Stimulated activated CD8-positive, alpha-beta memory T cell treated with anti-CD3 and anti-CD28 coated beads, Interleukin-12 subunit alpha, Interleukin-12 subunit beta, amount 100 ng/mL, for 4 hours (primary cell): ENCODE measurements at regions not wholly inside any gene's neighbourhood (a gene's known extent, or its start where the extent isn't known, plus 50 kb on each side); places are given as distances from the start of the nearest gene placed in this dataset.
"Not testable (repeated sequence)": the region's sequence is repeated elsewhere in the genome, so short reads cannot be mapped to it uniquely, and the experiment has no call there.

ENCODE experiments used
- DNase-seq: peaks from one replicate; pipeline ENCODE4 v3.0.0-alpha.2; 2020; ENCODE audit warnings: low read depth

DNA sequence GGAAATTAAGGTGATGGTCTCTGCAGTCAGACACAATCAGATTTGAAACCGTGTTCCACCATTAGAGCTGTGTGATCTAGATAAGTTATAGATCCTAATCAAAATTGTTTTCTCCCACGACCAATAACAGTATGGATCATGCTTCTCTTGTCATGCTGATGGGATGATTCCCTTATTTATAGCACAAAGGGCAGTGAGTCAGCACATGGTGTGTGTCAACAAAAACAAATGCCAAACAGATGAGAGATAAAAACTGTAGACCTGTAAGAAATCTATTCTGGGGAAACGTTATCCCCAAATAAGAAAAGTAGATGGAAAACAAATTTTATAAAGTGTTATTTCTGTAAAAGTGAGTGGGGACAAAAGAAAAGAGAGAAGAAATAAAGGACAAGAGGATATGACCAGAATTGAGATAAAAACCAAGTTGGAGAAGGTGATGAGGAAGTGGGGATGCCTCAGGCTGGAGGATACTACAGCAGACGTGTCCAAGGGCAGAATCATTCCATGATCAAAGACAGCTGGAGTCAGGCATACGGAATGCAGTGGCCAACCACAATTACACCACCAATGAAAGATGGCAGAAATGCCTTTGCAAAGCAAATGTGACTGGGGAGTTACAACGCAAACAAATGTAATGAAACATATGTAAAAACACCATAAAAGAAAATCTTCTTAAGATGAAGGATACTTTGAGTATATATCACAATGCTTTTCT is 377.8 kb upstream of the PRKX start:
- DNase-seq, result no peak

DNA sequence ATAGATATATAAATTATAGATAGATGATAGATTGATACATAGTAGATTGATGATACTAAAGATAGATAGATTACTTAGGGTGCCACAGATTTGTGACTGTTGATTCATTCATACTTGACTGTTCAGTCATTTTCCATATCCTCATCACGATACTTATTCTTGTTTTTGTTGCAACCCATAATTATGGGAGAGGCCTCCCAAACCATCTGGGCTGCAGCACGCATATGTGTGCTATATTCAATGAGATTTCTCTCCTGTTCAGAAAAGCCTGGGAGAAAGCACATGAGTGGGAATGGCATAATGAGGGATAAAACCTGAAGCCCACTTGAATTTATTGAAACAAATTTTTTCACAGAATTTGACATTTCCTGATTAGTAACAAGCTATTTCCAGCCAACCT is 346.4 kb upstream of the PRKX start:
- no peak for DNase-seq

DNA sequence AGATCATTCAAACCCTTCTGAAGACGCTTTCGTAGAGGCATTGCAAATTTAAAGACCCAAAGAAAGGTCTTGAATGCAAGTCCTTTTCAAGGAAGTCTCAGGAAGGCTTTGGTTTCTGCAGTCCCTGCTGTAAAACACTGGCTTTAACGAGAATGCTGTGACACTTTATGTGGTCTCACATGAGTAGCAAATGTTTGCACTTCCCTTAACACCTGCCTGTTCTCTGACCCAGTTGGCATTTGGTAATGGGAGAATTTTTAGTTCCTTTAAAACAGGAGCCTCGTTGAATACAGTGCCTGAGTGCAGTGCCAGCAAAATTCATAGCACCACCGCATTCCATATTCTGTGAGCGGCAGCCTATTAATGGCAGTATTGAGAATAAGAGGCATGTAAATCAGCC is 330.5 kb upstream of the PRKX start:
- DNase-seq, result no peak

GRCh38 chrX:4035874-4036273 is 322.4 kb upstream of the PRKX start:
- DNase-seq, result no peak

DNA sequence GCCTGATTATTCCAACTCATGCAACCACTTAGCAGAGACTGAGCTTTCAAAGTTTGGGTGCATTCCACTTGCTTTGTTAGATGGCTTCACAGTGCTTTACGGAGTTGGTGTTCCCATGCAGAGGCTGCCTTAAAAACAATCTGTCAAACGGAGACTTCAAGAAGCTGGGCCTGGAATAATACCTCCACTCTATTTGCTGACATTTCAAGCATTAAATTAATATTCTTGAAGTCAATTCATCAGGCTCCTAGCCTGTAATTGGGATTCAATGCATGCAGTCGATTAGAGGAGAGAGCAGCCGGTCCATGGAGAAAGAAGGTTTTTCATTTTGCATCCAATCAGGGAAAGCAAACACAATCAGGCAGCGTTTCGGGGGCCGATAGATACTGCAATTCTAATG is 314.7 kb upstream of the PRKX start:
- no peak for DNase-seq

- no peak for DNase-seq
Measured at GRCh38 chrX:4005281-4005680, 291.8 kb upstream of the PRKX start.

- DNase-seq, result no peak
Measured at GRCh38 chrX:4004822-4005221, 291.4 kb upstream of the PRKX start.

- no peak for DNase-seq
Measured at GRCh38 chrX:3994315-3994714, 280.9 kb upstream of the PRKX start.

DNA sequence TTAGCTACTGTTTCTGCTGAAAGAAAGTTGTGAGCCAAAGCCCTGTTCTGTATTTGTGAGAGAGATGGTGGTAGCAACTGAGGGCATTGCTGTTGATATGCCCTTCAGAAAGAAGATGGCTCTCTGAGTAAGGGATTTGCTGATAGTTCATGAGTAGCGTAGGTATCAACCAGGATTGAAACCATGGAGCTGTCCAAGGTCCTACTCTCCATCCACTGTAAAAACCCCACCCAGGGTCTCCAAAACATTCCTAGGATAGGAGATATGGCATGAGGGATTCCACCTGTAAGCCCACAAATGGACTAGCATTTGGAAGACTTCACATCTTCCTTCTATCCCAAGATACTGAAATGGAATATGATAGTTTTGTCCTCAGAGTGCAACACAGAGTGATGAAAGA is 277.1 kb upstream of the PRKX start:
- no peak for DNase-seq

GRCh38 chrX:3972104-3972858 is 258.8 kb upstream of the PRKX start:
- not testable (repeated sequence) for DNase-seq

DNA sequence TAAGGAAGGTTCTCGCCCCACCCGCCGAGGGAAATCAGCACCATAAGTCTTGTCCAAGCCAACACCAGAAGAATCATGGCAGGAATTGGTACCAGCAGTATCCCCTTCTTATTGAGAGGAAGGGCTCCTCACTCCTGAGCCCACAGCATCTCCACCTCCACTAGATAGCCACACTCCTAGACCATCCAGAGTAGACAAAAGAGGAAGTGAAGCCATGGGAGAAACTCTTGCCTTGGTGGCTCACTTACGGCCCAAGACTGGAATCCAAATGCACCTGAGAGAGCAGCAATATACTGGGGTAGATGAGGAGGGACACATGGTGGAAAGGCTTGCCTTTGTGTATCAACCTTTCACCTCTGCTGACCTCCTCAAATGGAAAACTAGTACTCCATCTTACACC is 255.3 kb upstream of the PRKX start:
- DNase-seq, result no peak

DNA sequence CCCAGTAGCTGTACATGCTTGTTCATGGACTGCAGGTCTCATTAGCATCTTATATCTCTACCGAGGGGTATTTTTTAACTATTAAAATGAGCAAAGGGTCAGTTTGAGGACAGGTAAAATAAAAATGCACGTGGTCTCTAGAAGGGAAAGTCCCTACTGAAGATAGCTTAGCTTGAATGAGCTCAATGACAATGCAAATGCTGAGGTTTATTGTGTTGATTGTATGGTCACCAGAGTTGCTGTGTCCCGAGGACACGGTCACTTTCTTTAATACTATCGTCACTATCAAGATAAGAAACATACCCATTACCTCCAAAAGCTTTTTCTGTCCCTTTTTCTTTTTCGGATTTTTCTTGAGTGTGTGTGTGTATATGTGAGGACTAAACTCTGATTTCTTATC is 250.5 kb upstream of the PRKX start:
- DNase-seq, result no peak

DNA sequence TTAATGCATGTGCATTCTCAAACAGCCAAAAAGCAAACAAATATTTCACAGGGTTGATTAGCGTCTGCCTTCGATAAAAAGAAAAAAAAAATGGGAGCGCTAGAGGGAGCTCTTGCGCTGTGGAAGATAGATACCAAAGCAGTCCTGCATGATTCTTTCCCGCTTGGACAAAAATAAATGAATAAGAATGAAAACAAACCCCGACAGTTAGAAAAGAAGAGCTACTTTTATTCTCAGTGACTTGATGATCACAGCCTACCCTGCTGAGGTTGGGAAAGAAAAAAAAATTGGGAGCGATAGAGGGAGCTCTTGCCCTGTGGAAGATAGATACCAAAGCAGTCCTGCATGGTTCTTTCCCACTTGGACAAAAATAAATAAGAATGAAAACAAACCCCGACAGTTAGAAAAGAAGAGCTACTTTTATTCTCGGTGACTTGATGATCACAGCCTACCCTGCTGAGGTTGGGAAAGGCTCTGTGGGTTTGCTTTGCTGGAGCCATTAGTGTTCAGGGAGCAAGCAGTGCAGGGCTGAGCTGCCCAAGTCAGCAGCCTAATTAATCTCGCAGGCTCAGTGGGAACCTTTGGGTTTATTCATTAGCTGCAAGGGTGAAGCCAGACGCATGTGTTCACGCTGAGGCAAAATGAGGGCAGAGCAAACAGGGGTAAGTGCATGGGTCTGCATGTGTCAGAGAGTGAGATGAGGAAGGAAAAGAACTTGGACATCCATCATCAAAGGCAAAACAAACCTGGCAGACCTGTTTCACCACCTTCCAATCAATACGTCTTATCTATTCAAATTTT is 249.3 kb upstream of the PRKX start:
- no peak for DNase-seq

- DNase-seq, result no peak
Measured at GRCh38 chrX:3960952-3961351, 247.5 kb upstream of the PRKX start.

DNA sequence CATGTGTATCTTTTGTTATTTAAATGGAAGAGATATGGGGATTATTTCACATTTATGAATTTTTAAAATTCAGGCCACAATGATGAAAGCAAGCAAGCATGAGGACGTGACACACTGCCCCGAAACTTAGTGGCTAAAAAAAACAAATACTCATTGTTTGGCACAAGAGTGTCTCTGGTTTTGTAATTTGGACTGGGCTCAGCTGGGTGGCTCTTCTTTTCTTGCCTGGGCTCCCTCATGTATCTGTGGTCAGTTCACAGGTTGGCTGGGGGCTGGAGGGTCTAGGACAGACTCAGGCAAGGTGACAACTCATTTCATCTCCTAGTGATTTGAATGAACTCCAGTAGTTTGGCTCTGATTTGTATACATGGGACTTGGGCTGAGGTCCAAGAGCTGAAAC is 238.4 kb upstream of the PRKX start:
- no peak for DNase-seq

- no peak for DNase-seq
Measured at GRCh38 chrX:3950373-3950772, 236.9 kb upstream of the PRKX start.

DNA sequence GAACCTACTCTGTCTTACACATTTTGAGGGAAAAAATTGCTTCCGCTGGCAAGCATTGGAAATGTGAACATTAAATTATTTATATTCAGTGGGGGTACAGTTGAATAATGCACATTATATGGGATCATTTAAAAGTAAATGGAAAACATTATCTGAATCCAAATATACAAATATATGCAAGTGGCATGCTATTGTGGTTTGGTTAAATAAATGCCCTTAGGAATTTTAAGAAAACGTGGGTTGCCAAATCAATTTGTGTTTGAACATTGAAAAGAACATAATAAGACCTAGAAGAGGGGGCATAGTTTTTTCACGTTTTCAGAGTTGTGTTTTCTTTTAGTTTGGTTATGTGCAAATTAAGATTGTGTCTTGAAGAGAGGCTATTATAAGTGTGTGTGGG is 230.5 kb upstream of the PRKX start:
- DNase-seq, result no peak

- no peak for DNase-seq
Measured at GRCh38 chrX:3940000-3940610, 226.7 kb upstream of the PRKX start.

DNA sequence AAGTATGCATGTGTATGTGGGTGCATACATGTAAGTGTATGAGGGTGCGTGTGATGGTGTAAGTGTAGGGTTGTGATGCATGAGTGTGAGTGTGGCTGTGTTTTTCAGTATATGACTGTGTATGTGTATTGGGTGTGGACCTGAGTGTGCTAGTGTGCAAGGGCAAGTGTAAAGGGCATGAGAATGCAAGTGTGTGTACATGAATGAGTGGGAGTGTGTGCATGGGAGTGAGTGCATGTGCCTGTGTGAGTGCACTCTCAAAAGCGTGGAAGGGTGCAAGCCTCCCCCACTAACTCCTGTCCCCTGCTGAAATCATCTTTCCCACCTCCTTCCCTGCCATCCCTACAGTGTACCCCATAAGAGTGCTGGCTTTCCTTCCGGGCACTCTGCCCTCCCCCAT is 225.1 kb upstream of the PRKX start:
- DNase-seq, result no peak

DNA sequence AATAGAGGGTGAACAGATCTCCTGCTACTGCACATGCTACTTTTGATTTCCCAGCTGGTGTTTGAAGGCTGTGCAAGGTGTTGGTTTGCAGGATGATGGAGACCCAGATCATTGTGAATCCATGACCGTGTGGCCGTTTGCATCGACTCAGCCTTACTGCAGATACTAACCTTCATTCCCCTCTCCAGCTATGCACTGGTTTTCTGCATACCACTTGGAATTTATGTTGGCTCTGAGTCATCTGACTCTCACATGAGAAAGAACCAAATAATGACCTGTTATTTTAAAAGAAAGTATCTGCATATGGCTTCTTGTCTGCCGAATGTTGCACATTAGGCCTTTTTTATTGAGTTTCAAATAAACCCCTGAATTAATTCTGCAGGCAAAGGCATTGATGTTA is 221.7 kb upstream of the PRKX start:
- DNase-seq, result not testable (repeated sequence)

DNA sequence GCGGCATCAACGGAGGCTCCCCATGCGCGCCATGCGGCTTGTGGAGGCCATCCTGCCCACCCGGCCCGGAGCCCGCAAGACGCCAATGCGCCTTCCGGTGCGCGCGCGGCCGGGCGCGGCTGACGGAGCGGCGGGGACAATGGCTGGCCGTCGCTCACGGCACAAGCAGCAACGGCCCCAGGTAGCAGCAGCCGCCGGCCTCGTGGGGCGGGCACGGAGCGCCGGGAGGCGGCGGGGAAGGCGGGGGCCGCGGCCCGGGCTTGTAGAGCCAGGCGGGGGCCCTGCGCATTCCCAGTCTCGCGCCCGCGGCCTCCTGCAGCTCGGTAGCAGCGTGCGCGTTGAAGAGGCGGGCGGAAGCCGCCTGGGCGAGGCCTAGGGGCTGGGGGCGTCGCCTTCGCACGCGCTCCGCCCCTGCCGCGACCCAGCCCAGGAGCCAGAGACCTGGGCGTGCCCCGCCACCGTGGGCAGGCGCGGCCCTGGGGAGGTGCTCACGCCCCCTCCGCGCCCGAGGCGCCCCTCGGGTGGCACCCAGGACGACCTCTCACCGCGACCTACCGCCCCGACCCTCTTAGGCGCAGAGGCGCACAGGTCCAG is 207.1 kb upstream of the PRKX start:
- not testable (repeated sequence) for DNase-seq
